ENCODE measurements at regions not wholly inside any gene's neighbourhood (a gene's known extent, or its start where the extent isn't known, plus 50 kb on each side); places are given as distances from the start of the nearest gene placed in this dataset.

DNA sequence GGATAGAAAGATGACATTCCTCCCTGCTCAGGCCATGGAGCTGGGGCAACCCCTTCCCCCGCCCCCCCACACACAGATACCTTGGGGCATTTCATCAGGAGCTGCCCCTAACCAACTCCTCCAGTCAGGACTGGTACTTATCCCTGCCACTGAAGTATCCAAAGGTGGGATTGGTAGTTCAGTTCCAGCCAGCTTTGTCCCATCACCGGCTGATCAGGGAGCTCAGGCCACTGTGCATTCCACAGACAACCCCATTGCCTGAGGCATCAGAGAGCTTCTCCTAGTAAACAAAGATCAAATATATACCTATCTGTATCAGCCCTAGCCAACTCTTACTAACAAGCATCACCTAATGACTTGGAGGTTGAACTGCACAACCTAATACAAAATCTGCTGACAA lies 218.2 kb upstream of the FMR1 start:
- TF ChIP-seq CTCF (IDR thresholded peaks at IDR 0.05; ENCODE audit: low read length) (no peak), EZH2phosphoT487 (IDR thresholded peaks at IDR 0.05; ENCODE audit: low read length) (no peak)

All from MM.1S (cell line).